Middle frontal gyrus (tissue), 1 donor: ENCODE measurements at regions not wholly inside any gene's neighbourhood (a gene's known extent, or its start where the extent isn't known, plus 50 kb on each side); places are given as distances from the start of the nearest gene placed in this dataset.

Experiments used
- DNase-seq: peaks from one replicate; pipeline ENCODE4 v3.0.0-alpha.2; 2015; ENCODE audit warnings: low spot score; ENCODE audit errors: extremely low spot score

DNA sequence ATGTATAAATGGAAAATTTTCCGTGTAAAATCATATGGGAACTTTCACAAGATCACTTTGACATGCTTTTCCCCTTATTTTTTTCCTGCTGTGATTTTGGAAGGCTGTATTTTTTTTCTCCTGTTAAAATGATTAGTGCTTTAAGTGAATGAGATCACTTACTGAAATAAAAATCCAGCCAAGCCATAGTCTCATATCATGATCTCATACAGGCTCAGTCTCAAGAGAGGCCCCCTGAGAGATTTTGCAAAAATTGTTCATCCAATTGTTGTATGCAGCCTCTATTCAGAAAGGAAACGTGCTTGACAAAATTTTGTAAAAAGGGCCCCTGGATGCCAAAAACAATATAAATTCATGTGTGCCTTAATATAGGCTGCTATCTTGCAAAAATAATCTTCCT lies 528.2 kb downstream of the HDGFL1 start:
- DNase-seq, result no peak

- no peak for DNase-seq
These were observed 537.6 kb downstream of the HDGFL1 start for GRCh38 chr6:23106951-23107350.

- DNase-seq, result no peak
These were observed 542.6 kb downstream of the HDGFL1 start for GRCh38 chr6:23111984-23112383.

- no peak for DNase-seq
These were observed 545.6 kb downstream of the HDGFL1 start for GRCh38 chr6:23114812-23115504.

DNA sequence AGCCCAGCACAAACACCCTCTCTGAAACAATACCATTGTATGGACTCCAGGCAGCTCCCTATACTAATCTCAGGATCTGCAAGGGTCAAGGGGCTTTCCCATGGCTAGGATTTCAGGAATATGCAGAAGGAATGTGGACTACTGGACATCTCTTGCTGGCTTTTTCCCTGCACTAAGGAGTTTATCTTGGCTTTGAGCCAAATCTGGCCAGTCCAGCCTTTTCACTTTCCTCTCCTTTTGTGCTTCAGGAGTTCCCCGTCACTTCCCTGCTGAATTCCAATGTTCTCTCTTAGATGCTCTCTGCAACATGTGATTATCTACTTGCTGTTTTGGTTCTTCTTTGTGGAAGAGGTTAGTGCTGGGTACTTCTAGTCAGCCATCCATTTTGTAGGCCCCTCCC lies 568.2 kb downstream of the HDGFL1 start:
- DNase-seq, result no peak

DNA sequence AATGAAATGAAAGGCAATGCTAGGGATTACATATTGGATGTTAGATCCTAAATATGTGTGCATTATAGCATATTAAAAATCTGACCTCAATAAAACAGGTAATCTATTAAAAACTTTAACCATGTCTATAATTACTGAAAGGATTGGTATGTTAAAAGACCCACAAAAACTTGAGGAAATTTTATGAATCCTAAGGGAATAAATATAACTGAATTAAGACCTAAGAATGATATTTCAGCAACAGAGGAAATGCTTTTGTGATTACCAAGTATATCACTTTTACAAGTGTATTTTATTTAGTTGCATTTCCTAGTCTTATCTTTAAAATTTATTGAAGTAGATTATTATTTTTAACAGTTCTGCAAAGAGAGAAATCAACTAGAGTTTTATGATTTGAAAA lies 571.5 kb downstream of the HDGFL1 start:
- DNase-seq, result no peak

DNA sequence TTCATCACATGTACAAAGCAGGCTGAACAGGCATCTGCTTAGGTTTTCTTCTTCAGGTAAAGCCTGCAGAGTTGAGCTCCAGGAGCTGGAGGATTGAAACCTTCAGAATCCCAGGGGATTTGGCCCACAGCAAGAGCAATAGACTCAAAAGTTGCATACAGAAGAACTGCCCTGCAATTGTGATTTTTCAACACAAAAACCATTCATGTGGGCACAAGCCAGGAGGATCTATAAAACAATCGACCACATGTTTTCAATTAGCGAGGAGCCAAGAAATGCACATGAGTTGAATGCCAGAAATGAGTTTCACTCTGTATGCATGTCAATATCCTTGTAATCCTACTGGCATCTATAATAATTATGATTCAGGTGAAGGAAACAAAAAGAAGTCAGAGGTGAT lies 576.4 kb downstream of the HDGFL1 start:
- DNase-seq, result no peak

DNA sequence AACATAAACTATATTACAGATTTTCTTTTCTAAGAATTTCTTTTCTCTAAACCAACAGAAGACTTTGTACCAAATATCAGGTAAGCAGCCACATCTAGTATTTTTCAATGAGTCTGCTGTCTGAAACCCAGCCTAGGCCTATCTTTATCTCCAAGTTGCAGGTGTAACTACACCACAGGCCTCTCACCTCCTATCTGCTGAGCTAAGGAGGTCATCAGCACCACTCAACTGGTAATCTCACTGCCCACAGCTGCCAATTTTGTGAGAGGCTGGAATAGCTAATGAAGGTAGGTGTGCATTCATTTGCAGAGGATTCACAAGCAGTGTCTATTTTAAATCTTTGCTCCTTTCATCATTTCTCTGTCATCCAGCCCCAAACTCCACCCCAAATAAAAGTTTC lies 584.8 kb downstream of the HDGFL1 start:
- DNase-seq, result no peak

- DNase-seq, result no peak
These were observed 600.7 kb downstream of the HDGFL1 start for GRCh38 chr6:23170049-23170448.

GRCh38 chr6:23173234-23173633 lies 603.9 kb downstream of the HDGFL1 start:
- no peak for DNase-seq

DNA sequence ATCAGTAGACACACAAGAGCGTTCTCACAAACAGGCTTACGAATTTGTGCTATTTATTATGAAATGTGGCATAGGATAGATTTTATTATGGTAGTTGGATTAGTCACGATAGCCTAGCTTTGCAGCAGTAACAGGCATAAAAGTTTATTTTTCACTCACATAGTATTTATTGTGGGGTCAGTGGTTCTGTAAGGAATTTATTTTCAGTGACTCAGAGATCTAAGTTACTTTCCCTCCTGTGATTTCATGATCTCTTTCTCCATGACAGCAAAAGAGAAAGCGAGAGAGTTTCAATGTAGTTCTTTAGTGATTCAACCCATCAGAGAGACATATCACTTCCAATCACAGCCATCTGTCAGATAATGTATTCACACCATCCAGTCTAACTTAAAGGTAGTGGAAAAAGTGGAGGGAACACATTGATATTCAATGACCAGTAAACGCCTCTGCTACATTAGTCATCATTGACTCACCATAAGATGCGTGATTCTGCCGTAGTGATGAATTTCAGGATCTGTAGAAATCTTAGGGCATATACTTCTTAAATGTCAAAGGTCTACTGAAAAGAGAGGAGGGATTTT lies 605.5 kb downstream of the HDGFL1 start:
- no peak for DNase-seq

GRCh38 chr6:23175391-23175790 lies 606.0 kb downstream of the HDGFL1 start:
- DNase-seq, result no peak

GRCh38 chr6:23176471-23176870 lies 607.1 kb downstream of the HDGFL1 start:
- no peak for DNase-seq

DNA sequence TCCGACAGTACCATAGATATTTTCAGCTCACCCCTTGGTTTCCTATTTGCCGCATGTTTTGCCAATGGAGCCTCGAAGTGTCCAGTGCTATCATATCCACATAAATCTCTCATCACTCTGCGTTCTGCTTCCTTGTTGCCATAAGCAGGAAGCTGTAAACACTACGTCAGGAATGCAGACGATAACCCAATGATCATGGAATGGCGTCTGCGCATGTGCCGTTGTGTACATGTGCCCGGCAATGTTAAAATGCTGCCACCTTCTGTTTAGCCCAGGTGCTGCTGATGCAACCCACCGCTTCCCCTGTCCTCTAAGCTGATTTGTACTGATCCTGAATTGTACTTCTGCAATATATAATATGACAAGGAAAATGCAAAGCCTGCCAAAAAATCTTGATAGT lies 607.5 kb downstream of the HDGFL1 start:
- no peak for DNase-seq

- DNase-seq, result no peak
These were observed 608.4 kb downstream of the HDGFL1 start for GRCh38 chr6:23177806-23178205.

- no peak for DNase-seq
These were observed 610.6 kb downstream of the HDGFL1 start for GRCh38 chr6:23179994-23180393.

GRCh38 chr6:23180504-23181293 lies 611.3 kb downstream of the HDGFL1 start:
- DNase-seq, result peak; percentile 53

DNA sequence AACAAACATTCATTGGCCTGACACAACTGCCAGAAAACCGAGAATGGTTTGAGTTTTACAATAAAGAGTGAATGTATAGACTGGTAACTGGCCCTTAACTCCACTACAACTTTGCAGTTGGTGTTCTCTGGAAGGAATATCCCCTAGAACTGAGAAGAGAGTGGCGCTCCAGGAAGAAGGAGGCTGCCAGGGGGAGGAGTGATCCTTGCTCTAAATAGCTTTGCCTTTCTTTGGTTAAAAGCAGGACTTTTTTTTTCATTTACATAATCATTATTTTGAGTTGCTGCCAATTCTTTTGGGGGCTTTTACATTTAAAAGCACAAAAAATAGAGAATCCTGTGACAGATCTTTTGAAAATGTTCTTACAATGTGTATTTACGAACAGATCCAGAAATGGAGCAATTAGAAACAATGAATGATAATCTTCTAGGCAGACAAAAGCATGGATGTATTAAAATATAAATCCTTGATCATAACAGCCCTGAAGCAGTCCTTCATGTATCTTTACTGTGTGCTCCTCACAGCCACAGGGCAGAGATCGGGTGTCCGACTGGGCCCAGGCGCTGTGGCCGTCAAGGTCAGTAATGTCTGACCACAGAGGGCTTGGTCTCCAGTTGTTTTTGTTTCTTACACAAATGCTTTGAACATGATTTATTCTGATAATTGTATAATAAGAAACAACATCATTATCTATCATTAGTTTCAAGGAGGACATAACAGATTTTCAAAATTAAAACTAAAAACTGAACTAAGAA lies 612.2 kb downstream of the HDGFL1 start:
- DNase-seq, result no peak

DNA sequence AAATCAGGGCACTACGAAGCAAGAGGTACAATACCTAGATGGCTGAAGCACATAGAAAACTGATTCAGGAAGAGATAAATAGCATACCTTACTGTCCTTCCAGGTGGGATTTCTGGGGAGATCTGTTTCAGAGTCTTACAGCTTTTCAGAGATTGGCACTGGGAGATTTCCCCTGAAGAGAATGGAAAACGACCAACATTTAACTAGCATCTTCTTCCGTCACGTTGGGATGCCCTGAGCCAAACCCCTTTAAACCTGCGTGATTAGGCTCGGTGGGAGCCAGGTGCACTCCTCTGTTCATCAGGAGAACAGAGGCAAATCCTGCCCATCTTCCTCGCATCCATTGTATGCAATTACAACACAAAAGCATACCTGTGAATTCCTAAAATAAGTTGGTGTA lies 614.5 kb downstream of the HDGFL1 start:
- DNase-seq, result no peak

GRCh38 chr6:23184351-23184750 lies 615.0 kb downstream of the HDGFL1 start:
- DNase-seq, result no peak

DNA sequence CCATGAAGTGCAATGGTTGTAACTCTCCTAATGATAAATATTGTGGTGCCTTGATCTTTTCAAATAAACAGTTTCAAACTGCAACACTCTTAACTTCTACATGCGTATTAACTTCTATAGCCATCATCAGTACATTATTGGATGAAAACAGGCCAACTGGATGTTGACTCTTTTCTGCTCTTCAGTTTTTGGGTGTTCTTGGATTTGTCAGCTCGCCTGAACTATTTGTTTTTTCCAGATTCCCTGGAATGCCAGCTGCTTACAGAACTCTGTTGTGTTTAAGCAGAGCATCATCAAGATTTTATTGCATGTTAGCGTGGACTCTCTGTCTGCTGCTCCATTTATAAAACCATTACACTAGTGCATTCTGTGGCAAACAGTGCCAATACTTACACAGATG lies 626.1 kb downstream of the HDGFL1 start:
- DNase-seq, result no peak

DNA sequence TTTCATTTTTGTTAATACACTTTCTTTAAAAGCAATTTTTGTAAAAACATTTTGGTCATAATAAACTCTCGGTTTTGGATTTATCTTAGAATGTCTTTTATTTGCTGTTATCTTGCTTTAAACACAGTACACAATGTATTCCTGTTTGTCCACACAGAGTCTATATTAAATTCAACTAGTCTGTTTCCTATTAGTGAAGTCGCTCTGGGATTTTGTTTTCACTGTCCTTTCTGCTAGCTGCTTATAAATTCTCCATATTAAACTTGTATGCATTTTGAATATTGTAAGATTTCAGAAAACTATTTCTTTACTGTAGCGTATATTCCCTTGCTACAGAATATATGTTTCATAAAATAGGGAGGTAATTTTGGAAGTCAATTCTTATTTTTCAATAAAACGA lies 630.2 kb downstream of the HDGFL1 start:
- DNase-seq, result no peak
